ENCODE measurements at regions not wholly inside any gene's neighbourhood (a gene's known extent, or its start where the extent isn't known, plus 50 kb on each side); places are given as distances from the start of the nearest gene placed in this dataset.

GRCh38 chr2:104447831-104448434 lies 406.0 kb upstream of the POU3F3 start:
- DNase-seq (ENCODE audit: low spot score) = peak; percentile 85

GRCh38 chr2:104448661-104449440 lies 405.1 kb upstream of the POU3F3 start:
- peak; percentile 86 for DNase-seq (ENCODE audit: low spot score)

- no peak for DNase-seq (ENCODE audit: low spot score)
Observed at GRCh38 chr2:104452558-104452957, 401.4 kb upstream of the POU3F3 start.

- DNase-seq (ENCODE audit: low spot score) = no peak
Observed at GRCh38 chr2:104462731-104463130, 391.2 kb upstream of the POU3F3 start.

- DNase-seq (ENCODE audit: low spot score) = no peak
Observed at GRCh38 chr2:104465981-104466380, 387.9 kb upstream of the POU3F3 start.

- DNase-seq (ENCODE audit: low spot score) = peak; percentile 96
Observed at GRCh38 chr2:104468846-104469245, 385.1 kb upstream of the POU3F3 start.

- DNase-seq (ENCODE audit: low spot score) = no peak
Observed at GRCh38 chr2:104472076-104472475, 381.8 kb upstream of the POU3F3 start.

- DNase-seq (ENCODE audit: low spot score) = no peak
Observed at GRCh38 chr2:104473546-104473945, 380.4 kb upstream of the POU3F3 start.

- no peak for DNase-seq (ENCODE audit: low spot score)
Observed at GRCh38 chr2:104474716-104475115, 379.2 kb upstream of the POU3F3 start.

GRCh38 chr2:104476075-104476474 lies 377.8 kb upstream of the POU3F3 start:
- DNase-seq (ENCODE audit: low spot score) = peak; percentile 68

GRCh38 chr2:104476563-104476988 lies 377.3 kb upstream of the POU3F3 start:
- DNase-seq (ENCODE audit: low spot score) = peak; percentile 91

- no peak for DNase-seq (ENCODE audit: low spot score)
Observed at GRCh38 chr2:104481341-104481740, 372.6 kb upstream of the POU3F3 start.

- no peak for DNase-seq (ENCODE audit: low spot score)
Observed at GRCh38 chr2:104487366-104487765, 366.5 kb upstream of the POU3F3 start.

- no peak for DNase-seq (ENCODE audit: low spot score)
Observed at GRCh38 chr2:104493698-104494097, 360.2 kb upstream of the POU3F3 start.

- no peak for DNase-seq (ENCODE audit: low spot score)
Observed at GRCh38 chr2:104501342-104501741, 352.6 kb upstream of the POU3F3 start.

GRCh38 chr2:104501929-104502328 lies 352.0 kb upstream of the POU3F3 start:
- DNase-seq (ENCODE audit: low spot score) = no peak

GRCh38 chr2:104502901-104503300 lies 351.0 kb upstream of the POU3F3 start:
- peak; percentile 99 for DNase-seq (ENCODE audit: low spot score)

GRCh38 chr2:104504331-104505073 lies 349.4 kb upstream of the POU3F3 start:
- DNase-seq (ENCODE audit: low spot score) = peak; percentile 52

GRCh38 chr2:104518256-104518655 lies 335.7 kb upstream of the POU3F3 start:
- no peak for DNase-seq (ENCODE audit: low spot score)

GRCh38 chr2:104521247-104521646 lies 332.7 kb upstream of the POU3F3 start:
- no peak for DNase-seq (ENCODE audit: low spot score)

GRCh38 chr2:104523921-104524320 lies 330.0 kb upstream of the POU3F3 start:
- DNase-seq (ENCODE audit: low spot score) = no peak

- no peak for DNase-seq (ENCODE audit: low spot score)
Observed at GRCh38 chr2:104528101-104528500, 325.8 kb upstream of the POU3F3 start.

GRCh38 chr2:104531122-104531521 lies 322.8 kb upstream of the POU3F3 start:
- no peak for DNase-seq (ENCODE audit: low spot score)
